ENCODE measurements at regions not wholly inside any gene's neighbourhood (a gene's known extent, or its start where the extent isn't known, plus 50 kb on each side); places are given as distances from the start of the nearest gene placed in this dataset.

- Histone ChIP-seq H3K9me3 (ENCODE audit: low read depth, low read length) (peaks cover 2% of the 10 kb centered on the region), H4K20me1 (ENCODE audit: insufficient read depth, low read length) (no peaks in the 10 kb centered on the region), H3K27ac (ENCODE audit: low read depth, low read length) (no peak overlapping the region), H3K36me3 (ENCODE audit: insufficient read depth, low read length) (no peaks in the 10 kb centered on the region), H3K79me2 (ENCODE audit: insufficient read depth, low read length) (no peaks in the 10 kb centered on the region), H3K4me1 (ENCODE audit: insufficient read depth, low read length) (no peaks in the 10 kb centered on the region), H3K4me3 (ENCODE audit: insufficient read depth, low read length) (no peak overlapping the region), H3K4me2 (ENCODE audit: insufficient read depth, low read length) (no peak overlapping the region), H3K27me3 (ENCODE audit: insufficient read depth, low read length) (no peaks in the 10 kb centered on the region), H2AFZ (ENCODE audit: low read length) (no peak overlapping the region)
- DNase-seq (ENCODE audit: insufficient read length, low spot score, missing footprints) = no peak
- TF ChIP-seq, protein P1, sequence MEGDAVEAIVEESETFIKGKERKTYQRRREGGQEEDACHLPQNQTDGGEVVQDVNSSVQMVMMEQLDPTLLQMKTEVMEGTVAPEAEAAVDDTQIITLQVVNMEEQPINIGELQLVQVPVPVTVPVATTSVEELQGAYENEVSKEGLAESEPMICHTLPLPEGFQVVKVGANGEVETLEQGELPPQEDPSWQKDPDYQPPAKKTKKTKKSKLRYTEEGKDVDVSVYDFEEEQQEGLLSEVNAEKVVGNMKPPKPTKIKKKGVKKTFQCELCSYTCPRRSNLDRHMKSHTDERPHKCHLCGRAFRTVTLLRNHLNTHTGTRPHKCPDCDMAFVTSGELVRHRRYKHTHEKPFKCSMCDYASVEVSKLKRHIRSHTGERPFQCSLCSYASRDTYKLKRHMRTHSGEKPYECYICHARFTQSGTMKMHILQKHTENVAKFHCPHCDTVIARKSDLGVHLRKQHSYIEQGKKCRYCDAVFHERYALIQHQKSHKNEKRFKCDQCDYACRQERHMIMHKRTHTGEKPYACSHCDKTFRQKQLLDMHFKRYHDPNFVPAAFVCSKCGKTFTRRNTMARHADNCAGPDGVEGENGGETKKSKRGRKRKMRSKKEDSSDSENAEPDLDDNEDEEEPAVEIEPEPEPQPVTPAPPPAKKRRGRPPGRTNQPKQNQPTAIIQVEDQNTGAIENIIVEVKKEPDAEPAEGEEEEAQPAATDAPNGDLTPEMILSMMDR (IDR thresholded peaks at IDR 0.05; ENCODE audit: extremely low read depth, low read depth, low read length) = no peak
Observed at GRCh38 chr6:154579046-154579445, 68.6 kb upstream of the CNKSR3 start.

DNA sequence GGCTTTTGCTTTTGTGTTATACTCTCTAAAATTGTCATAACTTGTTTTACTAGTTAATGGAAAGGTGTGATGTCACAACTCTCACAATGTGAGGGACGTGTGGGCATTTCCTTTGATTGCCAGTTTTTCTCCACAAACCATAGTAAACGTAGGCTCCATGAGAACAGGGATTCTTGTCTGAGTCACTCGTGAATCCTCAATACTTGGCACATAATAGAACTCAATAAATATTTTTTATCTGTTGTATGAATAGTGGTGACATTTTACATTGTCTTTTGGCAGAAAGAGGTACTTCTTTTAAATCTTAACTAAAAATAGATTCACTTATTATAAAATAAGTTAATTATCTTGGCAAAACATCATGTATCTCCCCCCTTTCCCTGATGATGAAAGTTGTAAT is 69.0 kb upstream of the CNKSR3 start:
- Histone ChIP-seq H3K4me2 (ENCODE audit: insufficient read depth, low read length) (no peak overlapping the region), H3K4me1 (ENCODE audit: insufficient read depth, low read length) (no peaks in the 10 kb centered on the region), H3K9me3 (ENCODE audit: low read depth, low read length) (peaks cover 2% of the 10 kb centered on the region), H3K79me2 (ENCODE audit: insufficient read depth, low read length) (no peaks in the 10 kb centered on the region), H2AFZ (ENCODE audit: low read length) (no peak overlapping the region), H3K4me3 (ENCODE audit: insufficient read depth, low read length) (no peak overlapping the region), H4K20me1 (ENCODE audit: insufficient read depth, low read length) (no peaks in the 10 kb centered on the region), H3K36me3 (ENCODE audit: insufficient read depth, low read length) (no peaks in the 10 kb centered on the region), H3K27me3 (ENCODE audit: insufficient read depth, low read length) (no peaks in the 10 kb centered on the region), H3K27ac (ENCODE audit: low read depth, low read length) (no peak overlapping the region)
- no peak for DNase-seq (ENCODE audit: insufficient read length, low spot score, missing footprints)
- TF ChIP-seq, protein P1 (IDR thresholded peaks at IDR 0.05; ENCODE audit: extremely low read depth, low read depth, low read length) = no peak

GRCh38 chr6:154580397-154581135 is 70.1 kb upstream of the CNKSR3 start:
- Histone ChIP-seq H3K4me2 (ENCODE audit: insufficient read depth, low read length) (no peak overlapping the region), H3K36me3 (ENCODE audit: insufficient read depth, low read length) (no peaks in the 10 kb centered on the region), H3K9me3 (ENCODE audit: low read depth, low read length) (peaks cover 2% of the 10 kb centered on the region), H3K4me3 (ENCODE audit: insufficient read depth, low read length) (no peak overlapping the region), H3K79me2 (ENCODE audit: insufficient read depth, low read length) (no peaks in the 10 kb centered on the region), H3K27ac (ENCODE audit: low read depth, low read length) (no peak overlapping the region), H2AFZ (ENCODE audit: low read length) (no peak overlapping the region), H3K4me1 (ENCODE audit: insufficient read depth, low read length) (no peaks in the 10 kb centered on the region), H4K20me1 (ENCODE audit: insufficient read depth, low read length) (no peaks in the 10 kb centered on the region), H3K27me3 (ENCODE audit: insufficient read depth, low read length) (no peaks in the 10 kb centered on the region)
- no peak for DNase-seq (ENCODE audit: insufficient read length, low spot score, missing footprints)
- TF ChIP-seq, protein P1 (IDR thresholded peaks at IDR 0.05; ENCODE audit: extremely low read depth, low read depth, low read length) = no peak

- no peak overlapping the region for H2AFZ ChIP-seq (ENCODE audit: low read length)
- DNase-seq (ENCODE audit: insufficient read length, low spot score, missing footprints) = no peak
- H3K4me1 ChIP-seq (ENCODE audit: insufficient read depth, low read length) = no peaks in the 10 kb centered on the region
- H3K4me2 ChIP-seq (ENCODE audit: insufficient read depth, low read length) = no peak overlapping the region
- H3K4me3 ChIP-seq (ENCODE audit: insufficient read depth, low read length) = no peak overlapping the region
- no peaks in the 10 kb centered on the region for H3K79me2 ChIP-seq (ENCODE audit: insufficient read depth, low read length)
- TF ChIP-seq, protein P1 (IDR thresholded peaks at IDR 0.05; ENCODE audit: extremely low read depth, low read depth, low read length) = no peak
- H3K36me3 ChIP-seq (ENCODE audit: insufficient read depth, low read length) = no peaks in the 10 kb centered on the region
- peaks cover 2% of the 10 kb centered on the region for H3K9me3 ChIP-seq (ENCODE audit: low read depth, low read length)
- H3K27ac ChIP-seq (ENCODE audit: low read depth, low read length) = no peak overlapping the region
- H3K27me3 ChIP-seq (ENCODE audit: insufficient read depth, low read length) = no peaks in the 10 kb centered on the region
- H4K20me1 ChIP-seq (ENCODE audit: insufficient read depth, low read length) = no peaks in the 10 kb centered on the region
Observed at GRCh38 chr6:154582696-154583095, 72.2 kb upstream of the CNKSR3 start.
